ENCODE measurements at regions not wholly inside any gene's neighbourhood (a gene's known extent, or its start where the extent isn't known, plus 50 kb on each side); places are given as distances from the start of the nearest gene placed in this dataset.

DNA sequence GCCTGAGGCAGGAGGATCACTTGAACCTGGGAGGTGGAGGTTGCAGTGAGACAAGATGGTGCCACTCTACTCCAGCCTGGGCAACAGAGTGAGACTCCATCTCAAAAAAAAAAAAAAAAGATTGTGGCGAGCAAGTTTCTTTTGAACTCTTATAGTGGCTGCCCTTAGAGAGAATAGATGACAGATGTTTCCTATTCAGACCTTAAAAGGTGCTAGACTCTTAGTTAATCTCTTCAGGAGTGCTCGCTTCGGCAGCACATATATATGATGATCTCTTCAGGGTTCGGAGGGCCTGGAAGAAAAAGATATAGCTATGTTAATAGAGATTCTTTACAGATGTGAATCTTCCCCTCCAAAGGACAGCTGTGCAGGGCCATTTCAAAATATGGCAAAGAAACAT, 73.1 kb upstream of the AMN1 start:
- no peak overlapping the region for H2BK15ac ChIP-seq (ENCODE audit: low read length)
- no peak overlapping the region for H3K18ac ChIP-seq (ENCODE audit: low read length)
- H2BK5ac ChIP-seq (ENCODE audit: low read length): no peak overlapping the region
- H3K4ac ChIP-seq (ENCODE audit: low read length): no peak overlapping the region
- no peak overlapping the region for H4K91ac ChIP-seq (ENCODE audit: low read depth, low read length, poor library complexity)
- no peak overlapping the region for H4K8ac ChIP-seq (ENCODE audit: low read depth, low read length)
- no peaks in the 10 kb centered on the region for H3K79me1 ChIP-seq (ENCODE audit: low read depth, low read length)
- no peak overlapping the region for H2BK12ac ChIP-seq (ENCODE audit: low read length)
- H2BK120ac ChIP-seq (ENCODE audit: low read depth, low read length): no peak overlapping the region
- DNase-seq (ENCODE audit: low spot score): no peak
- no peak overlapping the region for H3K4me2 ChIP-seq (ENCODE audit: insufficient read depth, low read length, poor library complexity, severe bottlenecking)
- H3K14ac ChIP-seq (ENCODE audit: low read length): no peak overlapping the region
- H2AK5ac ChIP-seq (ENCODE audit: low read depth, low read length): no peak overlapping the region
- H3K4me3 ChIP-seq (ENCODE audit: low read length in 2 of 2): no peak overlapping the region
- no peaks in the 10 kb centered on the region for H3K4me1 ChIP-seq (ENCODE audit: control insufficient read depth in 2 of 2, insufficient read depth in 1 of 2, low read depth in 1 of 2, low read length in 2 of 2)
- no peak overlapping the region for H2AFZ ChIP-seq (ENCODE audit: low read length)
- WGBS, 2 donors (ENCODE audit: extremely low coverage in 2 of 2, insufficient read length in 2 of 2, insufficient replicate concordance in 1 of 2): no CpG with 5 or more reads among the region's 4 CpGs
- H3K36me3 ChIP-seq (replicated peaks in 1 of 2; ENCODE audit: control insufficient read depth in 2 of 2, insufficient read depth in 2 of 2, low read length in 2 of 2): no peaks in the 10 kb centered on the region
- H3K9me3 ChIP-seq (replicated peaks in 1 of 2; ENCODE audit: control insufficient read depth in 2 of 2, insufficient read depth in 1 of 2, low read depth in 1 of 2, low read length in 2 of 2): no peaks in the 10 kb centered on the region
- H3K9ac ChIP-seq (ENCODE audit: low read depth, low read length, poor library complexity): no peak overlapping the region
- no peaks in the 10 kb centered on the region for H3K27me3 ChIP-seq (ENCODE audit: control insufficient read depth in 3 of 3, insufficient read depth in 3 of 3, low read depth in 1 of 3, low read length in 3 of 3)
- H3K23ac ChIP-seq (ENCODE audit: low read depth, low read length, poor library complexity): no peak overlapping the region
- H3K27ac ChIP-seq (replicated peaks; ENCODE audit: low read length): no peak overlapping the region

DNA sequence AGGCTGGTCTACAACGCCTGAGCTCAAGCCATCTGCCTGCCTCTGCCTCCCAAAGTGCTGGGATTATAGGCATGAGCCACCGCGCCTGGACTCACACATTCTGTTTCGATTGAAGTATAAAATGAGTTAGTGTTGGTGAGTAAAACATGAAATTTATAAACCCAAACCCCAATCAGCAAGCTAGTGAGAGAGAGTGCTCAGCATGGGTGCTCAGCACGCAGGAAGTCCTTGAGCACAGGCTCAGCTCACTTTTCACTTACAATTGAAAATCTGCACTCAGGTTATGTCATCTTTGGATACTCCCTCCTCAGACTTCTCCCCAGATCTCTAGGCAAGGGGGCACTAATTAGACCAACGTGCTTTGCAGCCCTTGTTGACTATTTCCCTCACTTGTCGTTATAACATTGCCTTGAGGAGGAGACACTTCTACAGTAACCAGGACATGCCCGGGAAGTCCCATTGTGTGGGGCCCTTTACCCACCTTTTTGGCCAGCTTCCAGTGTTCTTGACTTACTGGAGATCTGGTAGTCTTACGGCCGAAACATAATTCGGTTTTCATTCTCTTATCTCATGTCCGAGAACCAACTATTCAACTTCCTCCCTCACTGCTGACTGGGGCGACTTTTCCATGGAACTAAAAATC, 68.5 kb upstream of the AMN1 start:
- Histone ChIP-seq H3K14ac (ENCODE audit: low read length) (no peak overlapping the region), H3K9ac (ENCODE audit: low read depth, low read length, poor library complexity) (no peak overlapping the region), H4K91ac (ENCODE audit: low read depth, low read length, poor library complexity) (no peak overlapping the region), H2BK12ac (ENCODE audit: low read length) (no peak overlapping the region), H3K18ac (ENCODE audit: low read length) (no peak overlapping the region), H2BK15ac (ENCODE audit: low read length) (no peak overlapping the region), H3K27me3 (ENCODE audit: control insufficient read depth in 3 of 3, insufficient read depth in 3 of 3, low read depth in 1 of 3, low read length in 3 of 3) (no peaks in the 10 kb centered on the region), H2AFZ (ENCODE audit: low read length) (no peak overlapping the region), H3K79me1 (ENCODE audit: low read depth, low read length) (no peaks in the 10 kb centered on the region), H3K36me3 (replicated peaks in 1 of 2; ENCODE audit: control insufficient read depth in 2 of 2, insufficient read depth in 2 of 2, low read length in 2 of 2) (no peaks in the 10 kb centered on the region), H3K4me1 (ENCODE audit: control insufficient read depth in 2 of 2, insufficient read depth in 1 of 2, low read depth in 1 of 2, low read length in 2 of 2) (no peaks in the 10 kb centered on the region), H3K27ac (replicated peaks; ENCODE audit: low read length) (no peak overlapping the region), H3K4me3 (ENCODE audit: low read length in 2 of 2) (no peak overlapping the region), H2AK5ac (ENCODE audit: low read depth, low read length) (no peak overlapping the region), H2BK120ac (ENCODE audit: low read depth, low read length) (no peak overlapping the region), H4K8ac (ENCODE audit: low read depth, low read length) (no peak overlapping the region), H3K23ac (ENCODE audit: low read depth, low read length, poor library complexity) (no peak overlapping the region), H2BK5ac (ENCODE audit: low read length) (no peak overlapping the region), H3K4me2 (ENCODE audit: insufficient read depth, low read length, poor library complexity, severe bottlenecking) (no peak overlapping the region), H3K9me3 (replicated peaks in 1 of 2; ENCODE audit: control insufficient read depth in 2 of 2, insufficient read depth in 1 of 2, low read depth in 1 of 2, low read length in 2 of 2) (no peaks in the 10 kb centered on the region), H3K4ac (ENCODE audit: low read length) (no peak overlapping the region)
- DNase-seq (ENCODE audit: low spot score): no peak
- WGBS, 2 donors (ENCODE audit: extremely low coverage in 2 of 2, insufficient read length in 2 of 2, insufficient replicate concordance in 1 of 2): no CpG with 5 or more reads among the region's 13 CpGs

DNA sequence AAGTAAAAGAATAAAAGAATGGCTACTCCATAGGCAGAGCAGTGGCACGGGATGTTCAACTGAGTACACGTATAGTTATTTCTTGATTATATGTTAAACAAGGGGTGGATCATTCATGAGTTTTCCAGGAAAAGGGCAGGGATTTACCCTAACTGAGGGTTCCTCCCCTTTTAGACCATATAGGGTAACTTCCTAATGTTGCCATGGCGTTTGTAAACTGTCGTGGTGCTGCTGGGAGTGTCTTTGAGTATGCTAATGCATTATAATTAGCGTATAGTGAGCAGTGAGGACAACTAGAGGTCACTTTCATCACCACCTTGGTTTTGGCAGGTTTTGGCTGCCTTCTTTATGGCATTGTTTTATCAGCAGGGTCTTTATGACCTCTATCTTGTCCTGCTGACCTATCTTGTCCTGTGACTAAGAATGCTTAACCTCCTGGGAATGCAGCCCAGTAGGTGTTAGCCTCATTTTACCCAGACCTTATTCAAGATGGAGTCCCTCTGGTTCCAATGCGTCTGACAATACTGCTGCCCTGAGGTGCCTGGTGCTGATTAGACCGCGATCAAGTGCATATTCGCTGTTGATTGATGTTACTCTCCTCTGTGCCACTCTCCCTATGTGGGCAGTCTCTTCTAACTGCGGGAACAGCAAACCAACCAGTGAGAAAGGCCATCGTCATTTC, 67.6 kb upstream of the AMN1 start:
- WGBS, 2 donors (ENCODE audit: extremely low coverage in 2 of 2, insufficient read length in 2 of 2, insufficient replicate concordance in 1 of 2): no CpG with 5 or more reads among the region's 11 CpGs
- Histone ChIP-seq H3K9me3 (replicated peaks in 1 of 2; ENCODE audit: control insufficient read depth in 2 of 2, insufficient read depth in 1 of 2, low read depth in 1 of 2, low read length in 2 of 2) (no peaks in the 10 kb centered on the region), H4K8ac (ENCODE audit: low read depth, low read length) (no peak overlapping the region), H2BK12ac (ENCODE audit: low read length) (no peak overlapping the region), H3K4ac (ENCODE audit: low read length) (no peak overlapping the region), H3K18ac (ENCODE audit: low read length) (no peak overlapping the region), H3K4me1 (ENCODE audit: control insufficient read depth in 2 of 2, insufficient read depth in 1 of 2, low read depth in 1 of 2, low read length in 2 of 2) (no peaks in the 10 kb centered on the region), H3K14ac (ENCODE audit: low read length) (no peak overlapping the region), H3K4me2 (ENCODE audit: insufficient read depth, low read length, poor library complexity, severe bottlenecking) (no peak overlapping the region), H3K4me3 (ENCODE audit: low read length in 2 of 2) (no peak overlapping the region), H2BK15ac (ENCODE audit: low read length) (no peak overlapping the region), H4K91ac (ENCODE audit: low read depth, low read length, poor library complexity) (no peak overlapping the region), H3K23ac (ENCODE audit: low read depth, low read length, poor library complexity) (no peak overlapping the region), H2AK5ac (ENCODE audit: low read depth, low read length) (no peak overlapping the region), H3K9ac (ENCODE audit: low read depth, low read length, poor library complexity) (no peak overlapping the region), H2BK120ac (ENCODE audit: low read depth, low read length) (no peak overlapping the region), H3K36me3 (replicated peaks in 1 of 2; ENCODE audit: control insufficient read depth in 2 of 2, insufficient read depth in 2 of 2, low read length in 2 of 2) (no peaks in the 10 kb centered on the region), H2BK5ac (ENCODE audit: low read length) (no peak overlapping the region), H3K79me1 (ENCODE audit: low read depth, low read length) (no peaks in the 10 kb centered on the region), H2AFZ (ENCODE audit: low read length) (peak overlapping the region; percentile 29), H3K27me3 (ENCODE audit: control insufficient read depth in 3 of 3, insufficient read depth in 3 of 3, low read depth in 1 of 3, low read length in 3 of 3) (no peaks in the 10 kb centered on the region), H3K27ac (replicated peaks; ENCODE audit: low read length) (no peak overlapping the region)
- no peak for DNase-seq (ENCODE audit: low spot score)

DNA sequence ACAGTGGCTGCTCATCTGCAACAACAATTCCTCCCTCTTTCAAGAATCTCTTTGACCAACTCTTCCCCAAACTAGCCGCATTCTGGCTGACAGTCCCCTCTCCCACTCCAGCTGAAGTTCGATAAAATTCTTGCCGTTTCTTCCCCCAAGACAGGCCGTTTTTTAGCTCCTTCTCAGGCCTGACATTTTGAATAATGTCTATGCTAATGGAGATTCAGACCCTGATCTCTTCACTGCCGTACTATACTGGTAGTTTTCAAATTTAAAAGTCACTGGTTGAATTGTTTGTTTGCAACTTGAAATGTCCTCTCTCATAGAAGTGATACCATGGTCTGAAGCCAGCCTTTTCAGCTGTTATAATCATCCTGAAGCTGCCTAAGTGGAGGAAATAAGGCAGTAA, 65.9 kb upstream of the AMN1 start:
- Histone ChIP-seq H3K14ac (ENCODE audit: low read length) (no peak overlapping the region), H3K23ac (ENCODE audit: low read depth, low read length, poor library complexity) (no peak overlapping the region), H3K4ac (ENCODE audit: low read length) (no peak overlapping the region), H3K27ac (replicated peaks; ENCODE audit: low read length) (no peak overlapping the region), H3K4me2 (ENCODE audit: insufficient read depth, low read length, poor library complexity, severe bottlenecking) (no peak overlapping the region), H2BK15ac (ENCODE audit: low read length) (no peak overlapping the region), H4K8ac (ENCODE audit: low read depth, low read length) (no peak overlapping the region), H2AK5ac (ENCODE audit: low read depth, low read length) (no peak overlapping the region), H3K9me3 (replicated peaks in 1 of 2; ENCODE audit: control insufficient read depth in 2 of 2, insufficient read depth in 1 of 2, low read depth in 1 of 2, low read length in 2 of 2) (no peaks in the 10 kb centered on the region), H4K91ac (ENCODE audit: low read depth, low read length, poor library complexity) (no peak overlapping the region), H2AFZ (ENCODE audit: low read length) (peak overlapping the region; percentile 60), H3K79me1 (ENCODE audit: low read depth, low read length) (no peaks in the 10 kb centered on the region), H3K4me1 (ENCODE audit: control insufficient read depth in 2 of 2, insufficient read depth in 1 of 2, low read depth in 1 of 2, low read length in 2 of 2) (no peaks in the 10 kb centered on the region), H2BK120ac (ENCODE audit: low read depth, low read length) (no peak overlapping the region), H2BK5ac (ENCODE audit: low read length) (no peak overlapping the region), H3K18ac (ENCODE audit: low read length) (no peak overlapping the region), H3K9ac (ENCODE audit: low read depth, low read length, poor library complexity) (no peak overlapping the region), H3K27me3 (ENCODE audit: control insufficient read depth in 3 of 3, insufficient read depth in 3 of 3, low read depth in 1 of 3, low read length in 3 of 3) (no peaks in the 10 kb centered on the region), H3K4me3 (ENCODE audit: low read length in 2 of 2) (no peak overlapping the region), H3K36me3 (replicated peaks in 1 of 2; ENCODE audit: control insufficient read depth in 2 of 2, insufficient read depth in 2 of 2, low read length in 2 of 2) (no peaks in the 10 kb centered on the region), H2BK12ac (ENCODE audit: low read length) (no peak overlapping the region)
- no peak for DNase-seq (ENCODE audit: low spot score)
- WGBS, 2 donors (ENCODE audit: extremely low coverage in 2 of 2, insufficient read length in 2 of 2, insufficient replicate concordance in 1 of 2): no CpG with 5 or more reads among the region's 5 CpGs
